ENCODE measurements at regions not wholly inside any gene's neighbourhood (a gene's known extent, or its start where the extent isn't known, plus 50 kb on each side); places are given as distances from the start of the nearest gene placed in this dataset.

- POLR2A ChIA-PET = no interaction called here
- Mint-ChIP-seq H3K4me3 (no peak overlapping the region), H3K27ac (no peak overlapping the region), H3K9me3 (no peaks in the 10 kb centered on the region), H3K27me3 (no peaks in the 10 kb centered on the region), H3K4me1 (ENCODE audit: low read depth) (no peaks in the 10 kb centered on the region), H3K36me3 (peaks cover 3% of the 10 kb centered on the region)
- intact Hi-C loops (cut with micrococcal nuclease) = no loop called here
- CTCF ChIA-PET = no interaction called here
- DNase-seq = no peak
These were observed 135.6 kb upstream of the COX10 start for GRCh38 chr17:13933441-13934276.

- H3K36me3 Mint-ChIP-seq = peaks cover 10% of the 10 kb centered on the region
- DNase-seq = no peak
- no peaks in the 10 kb centered on the region for H3K27me3 Mint-ChIP-seq
- H3K27ac Mint-ChIP-seq = no peak overlapping the region
- intact Hi-C loops (cut with micrococcal nuclease) = no loop called here
- no peak overlapping the region for H3K4me3 Mint-ChIP-seq
- POLR2A ChIA-PET = no interaction called here
- peaks cover 9% of the 10 kb centered on the region for H3K9me3 Mint-ChIP-seq
- CTCF ChIA-PET = no interaction called here
- H3K4me1 Mint-ChIP-seq (ENCODE audit: low read depth) = no peaks in the 10 kb centered on the region
These were observed 130.1 kb upstream of the COX10 start for GRCh38 chr17:13939222-13939621.

- Mint-ChIP-seq H3K36me3 (peaks cover 10% of the 10 kb centered on the region), H3K27ac (no peak overlapping the region), H3K4me1 (ENCODE audit: low read depth) (no peaks in the 10 kb centered on the region), H3K9me3 (peaks cover 9% of the 10 kb centered on the region), H3K4me3 (no peak overlapping the region), H3K27me3 (no peaks in the 10 kb centered on the region)
- POLR2A ChIA-PET = no interaction called here
- intact Hi-C loops (cut with micrococcal nuclease) = no loop called here
- DNase-seq = no peak
- CTCF ChIA-PET = no interaction called here
These were observed 128.2 kb upstream of the COX10 start for GRCh38 chr17:13940858-13941665.

GRCh38 chr17:13941781-13942180 lies 127.5 kb upstream of the COX10 start:
- Mint-ChIP-seq H3K27ac (no peak overlapping the region), H3K27me3 (no peaks in the 10 kb centered on the region), H3K4me1 (ENCODE audit: low read depth) (no peaks in the 10 kb centered on the region), H3K36me3 (peaks cover 10% of the 10 kb centered on the region), H3K9me3 (peaks cover 9% of the 10 kb centered on the region), H3K4me3 (no peak overlapping the region)
- POLR2A ChIA-PET = no interaction called here
- no peak for DNase-seq
- CTCF ChIA-PET = no interaction called here
- intact Hi-C loops (cut with micrococcal nuclease) = no loop called here

GRCh38 chr17:13943909-13944308 lies 125.4 kb upstream of the COX10 start:
- ChIA-PET POLR2A (no interaction called here), CTCF (no interaction called here)
- Mint-ChIP-seq H3K36me3 (peaks cover 10% of the 10 kb centered on the region), H3K9me3 (peaks cover 9% of the 10 kb centered on the region), H3K27me3 (no peaks in the 10 kb centered on the region), H3K4me3 (no peak overlapping the region), H3K27ac (no peak overlapping the region), H3K4me1 (ENCODE audit: low read depth) (no peaks in the 10 kb centered on the region)
- no peak for DNase-seq
- intact Hi-C loops (cut with micrococcal nuclease) = loop anchor here (2.0 kb wide), 1 partner anchor 77 kb away; no protein-coding TSS in a partner anchor

- CTCF ChIA-PET = no interaction called here
- intact Hi-C loops (cut with micrococcal nuclease) = no loop called here
- Mint-ChIP-seq H3K9me3 (no peaks in the 10 kb centered on the region), H3K27ac (no peak overlapping the region), H3K27me3 (no peaks in the 10 kb centered on the region), H3K4me3 (no peak overlapping the region), H3K4me1 (ENCODE audit: low read depth) (no peaks in the 10 kb centered on the region), H3K36me3 (no peaks in the 10 kb centered on the region)
- POLR2A ChIA-PET = no interaction called here
- DNase-seq = no peak
These were observed 121.8 kb upstream of the COX10 start for GRCh38 chr17:13947499-13947898.

GRCh38 chr17:13952009-13952750 lies 117.1 kb upstream of the COX10 start:
- Mint-ChIP-seq H3K9me3 (no peaks in the 10 kb centered on the region), H3K4me1 (ENCODE audit: low read depth) (no peaks in the 10 kb centered on the region), H3K27me3 (no peaks in the 10 kb centered on the region), H3K4me3 (no peak overlapping the region), H3K36me3 (no peaks in the 10 kb centered on the region), H3K27ac (no peak overlapping the region)
- POLR2A ChIA-PET = no interaction called here
- CTCF ChIA-PET = no interaction called here
- DNase-seq = no peak
- intact Hi-C loops (cut with micrococcal nuclease) = no loop called here

GRCh38 chr17:13953841-13954240 lies 115.5 kb upstream of the COX10 start:
- H3K27me3 Mint-ChIP-seq = no peaks in the 10 kb centered on the region
- CTCF ChIA-PET = no interaction called here
- intact Hi-C loops (cut with micrococcal nuclease) = no loop called here
- no peak overlapping the region for H3K27ac Mint-ChIP-seq
- no peaks in the 10 kb centered on the region for H3K36me3 Mint-ChIP-seq
- POLR2A ChIA-PET = no interaction called here
- DNase-seq = no peak
- no peaks in the 10 kb centered on the region for H3K9me3 Mint-ChIP-seq
- no peaks in the 10 kb centered on the region for H3K4me1 Mint-ChIP-seq (ENCODE audit: low read depth)
- no peak overlapping the region for H3K4me3 Mint-ChIP-seq

- Mint-ChIP-seq H3K4me1 (ENCODE audit: low read depth) (peaks cover 3% of the 10 kb centered on the region), H3K36me3 (no peaks in the 10 kb centered on the region), H3K4me3 (no peak overlapping the region), H3K27me3 (no peaks in the 10 kb centered on the region), H3K27ac (no peak overlapping the region), H3K9me3 (no peaks in the 10 kb centered on the region)
- ChIA-PET CTCF (no interaction called here), POLR2A (no interaction called here)
- DNase-seq = no peak
- intact Hi-C loops (cut with micrococcal nuclease) = no loop called here
These were observed 111.7 kb upstream of the COX10 start for GRCh38 chr17:13957636-13958035.

GRCh38 chr17:13958773-13959172 lies 110.5 kb upstream of the COX10 start:
- ChIA-PET CTCF (no interaction called here), POLR2A (no interaction called here)
- Mint-ChIP-seq H3K4me1 (ENCODE audit: low read depth) (peaks cover 7% of the 10 kb centered on the region), H3K27ac (no peak overlapping the region), H3K9me3 (no peaks in the 10 kb centered on the region), H3K27me3 (no peaks in the 10 kb centered on the region), H3K4me3 (no peak overlapping the region), H3K36me3 (no peaks in the 10 kb centered on the region)
- DNase-seq = no peak
- intact Hi-C loops (cut with micrococcal nuclease) = no loop called here

- POLR2A ChIA-PET = no interaction called here
- DNase-seq = no peak
- Mint-ChIP-seq H3K36me3 (no peaks in the 10 kb centered on the region), H3K4me3 (no peak overlapping the region), H3K9me3 (no peaks in the 10 kb centered on the region), H3K4me1 (ENCODE audit: low read depth) (peaks cover 7% of the 10 kb centered on the region), H3K27ac (no peak overlapping the region), H3K27me3 (no peaks in the 10 kb centered on the region)
- intact Hi-C loops (cut with micrococcal nuclease) = no loop called here
- CTCF ChIA-PET = no interaction called here
These were observed 108.0 kb upstream of the COX10 start for GRCh38 chr17:13961265-13961664.

- H3K27ac Mint-ChIP-seq = no peak overlapping the region
- H3K4me1 Mint-ChIP-seq (ENCODE audit: low read depth) = peaks cover 7% of the 10 kb centered on the region
- CTCF ChIA-PET = no interaction called here
- H3K27me3 Mint-ChIP-seq = no peaks in the 10 kb centered on the region
- no peaks in the 10 kb centered on the region for H3K9me3 Mint-ChIP-seq
- intact Hi-C loops (cut with micrococcal nuclease) = no loop called here
- no peak overlapping the region for H3K4me3 Mint-ChIP-seq
- DNase-seq = no peak
- POLR2A ChIA-PET = no interaction called here
- H3K36me3 Mint-ChIP-seq = no peaks in the 10 kb centered on the region
These were observed 106.5 kb upstream of the COX10 start for GRCh38 chr17:13962716-13963240.
